HG02759 (cell line): ENCODE measurements at regions not wholly inside any gene's neighbourhood (a gene's known extent, or its start where the extent isn't known, plus 50 kb on each side); places are given as distances from the start of the nearest gene placed in this dataset.

Experiments
- ATAC-seq: cut with Tn5 transposase; IDR thresholded peaks from one replicate; pipeline ENCODE4 v1.9.1; 2021; ENCODE audit warnings: mild to moderate bottlenecking, moderate library complexity; ENCODE audit not compliant: unreplicated experiment

DNA sequence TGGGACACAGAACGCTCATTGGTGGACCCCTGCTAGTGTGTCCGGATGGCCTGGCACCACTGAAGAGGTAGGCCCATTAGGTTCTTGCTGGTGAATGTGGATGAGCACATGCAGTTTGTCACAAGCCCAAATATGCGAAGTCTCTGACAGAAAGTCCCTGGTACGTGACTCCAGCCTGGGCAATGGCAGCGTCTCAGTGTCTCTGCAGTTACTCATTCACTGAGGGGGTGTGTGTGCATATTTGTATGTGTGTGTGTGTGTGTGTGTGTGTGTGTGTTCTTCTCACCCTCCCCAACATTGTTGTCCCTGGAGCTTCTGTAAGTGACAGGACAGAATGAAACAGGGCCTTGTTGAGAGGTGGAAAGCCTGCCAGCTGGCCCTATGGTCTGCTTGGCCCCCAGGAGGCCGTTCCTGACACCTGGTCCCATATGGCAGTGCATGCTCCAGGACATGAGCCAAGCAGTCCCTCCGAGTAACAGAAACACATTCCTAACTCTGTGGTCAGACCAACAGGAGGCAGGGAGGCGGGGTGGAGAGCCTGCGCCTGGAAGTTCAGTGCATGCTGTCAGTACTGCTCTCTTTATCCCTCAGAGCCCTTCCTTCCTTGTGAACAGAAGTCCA lies 169.9 kb downstream of the SLC28A3 start:
- ATAC-seq = no peak

DNA sequence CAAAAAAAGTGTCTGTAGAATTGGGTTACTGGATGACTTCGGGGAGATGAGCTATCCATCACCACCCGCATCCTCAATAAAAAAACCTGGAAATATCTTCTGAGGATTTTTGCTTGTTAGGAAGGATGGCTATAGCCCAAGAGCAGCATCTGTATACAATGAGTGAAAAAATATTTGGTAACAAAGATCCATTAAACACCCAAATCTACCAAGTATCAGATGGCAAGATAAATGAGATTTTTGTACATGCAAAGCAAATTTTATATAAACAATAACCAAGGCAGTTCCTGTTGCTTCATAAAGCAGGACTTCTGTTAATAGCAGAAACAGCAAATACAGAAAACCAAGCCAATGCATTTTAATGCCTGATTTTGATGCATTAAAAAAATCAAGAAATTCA lies 166.6 kb downstream of the SLC28A3 start:
- no peak for ATAC-seq

DNA sequence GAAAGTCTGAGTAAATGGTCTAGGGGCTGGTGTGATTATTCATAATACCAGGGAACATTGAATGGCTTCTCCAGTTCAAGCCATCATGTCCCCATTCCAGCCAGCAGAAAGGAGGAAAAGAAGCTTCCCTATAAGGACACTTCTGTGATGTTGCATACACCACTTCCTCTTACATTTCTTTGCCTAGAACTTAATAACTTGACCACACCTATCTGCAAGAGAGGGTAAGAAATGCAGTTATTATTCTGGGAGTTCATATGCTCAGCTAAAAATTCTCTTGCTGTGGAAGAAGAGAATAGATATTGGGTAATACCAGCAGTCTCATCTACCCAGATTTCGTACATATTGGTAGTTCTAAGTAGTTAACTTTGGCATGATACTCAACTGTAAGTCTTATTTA lies 166.1 kb downstream of the SLC28A3 start:
- ATAC-seq = no peak

DNA sequence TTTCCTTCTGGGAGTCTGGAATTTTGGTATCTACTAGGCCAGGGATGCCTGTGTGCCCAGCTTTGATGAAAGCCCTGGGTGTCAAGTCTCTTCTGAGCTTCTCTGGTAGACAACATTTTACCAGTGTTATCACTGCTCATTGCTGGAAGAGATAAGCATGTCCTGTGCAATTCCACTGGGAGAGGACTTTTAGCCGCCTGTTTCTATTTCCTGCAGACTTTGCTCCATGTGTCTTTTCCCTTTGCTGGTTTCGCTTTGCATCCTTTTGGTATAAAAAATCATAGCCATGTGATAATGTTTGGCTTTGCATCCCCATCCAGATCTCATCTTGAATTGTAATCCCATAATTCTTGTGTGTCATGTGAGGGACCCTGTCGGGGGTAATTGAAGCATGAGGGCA lies 163.2 kb downstream of the SLC28A3 start:
- no peak for ATAC-seq

DNA sequence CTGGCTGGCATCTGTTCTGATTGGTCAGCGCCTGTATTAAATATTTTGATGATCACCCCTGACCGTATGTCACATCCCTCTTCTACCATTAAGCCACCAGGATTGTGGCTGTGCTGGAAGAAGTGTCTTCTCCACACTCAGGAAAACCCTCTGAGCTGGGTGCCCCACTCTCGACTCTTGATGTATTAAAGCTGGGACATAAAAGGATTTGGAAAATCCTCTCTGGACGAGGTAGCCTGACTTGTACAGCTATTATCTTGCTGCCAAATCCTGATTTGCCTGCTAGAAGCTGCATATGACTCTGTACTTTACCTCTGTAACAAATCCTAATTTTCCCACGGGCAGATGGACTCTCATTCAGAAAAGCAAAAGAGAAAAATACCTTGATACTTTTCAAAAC lies 161.0 kb downstream of the SLC28A3 start:
- no peak for ATAC-seq

GRCh38 chr9:84187090-84187489 lies 153.5 kb downstream of the SLC28A3 start:
- no peak for ATAC-seq

- ATAC-seq = no peak
These were observed 150.7 kb downstream of the SLC28A3 start for GRCh38 chr9:84189904-84190303.

DNA sequence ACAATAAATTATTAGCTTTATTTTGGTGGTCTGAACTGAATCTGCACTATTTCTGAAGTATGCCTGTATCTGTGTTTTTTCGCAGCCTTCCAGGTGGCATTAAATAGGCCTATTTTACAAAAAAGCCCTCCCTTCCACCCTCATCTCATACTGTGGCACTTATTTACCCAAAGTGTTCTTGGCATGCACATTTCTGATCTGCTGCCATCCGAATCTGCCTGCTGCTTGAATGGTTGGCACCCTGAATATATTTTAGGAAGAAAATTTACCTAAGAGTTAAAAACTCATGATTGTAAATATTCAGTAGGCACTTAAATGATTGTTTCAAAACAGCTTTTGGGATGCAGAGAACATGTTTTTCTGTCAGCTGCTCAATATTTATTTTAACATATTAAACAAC lies 150.1 kb downstream of the SLC28A3 start:
- no peak for ATAC-seq

GRCh38 chr9:84206801-84207370 lies 133.7 kb downstream of the SLC28A3 start:
- ATAC-seq = no peak

DNA sequence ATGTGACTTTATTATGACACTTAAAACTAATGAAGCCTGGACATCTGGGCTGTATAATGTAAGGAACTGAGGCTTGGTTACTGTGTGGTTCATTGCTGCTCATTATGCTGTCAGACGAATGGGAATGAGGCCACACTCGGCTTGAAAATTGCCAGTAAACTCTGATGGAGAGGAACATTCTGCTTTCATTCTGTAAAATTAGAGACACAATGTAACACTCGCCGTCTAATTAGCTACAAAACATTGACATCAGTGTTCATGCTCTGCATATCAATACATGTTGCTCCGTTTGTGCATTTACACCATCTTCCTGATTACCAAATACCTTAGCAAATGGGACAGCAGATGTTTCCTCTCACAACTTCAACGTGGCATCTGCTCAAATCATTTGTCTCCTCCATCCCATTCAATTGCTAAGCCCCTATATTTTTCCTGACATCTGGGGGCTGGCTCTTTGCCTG lies 133.0 kb downstream of the SLC28A3 start:
- ATAC-seq = no peak

- ATAC-seq = no peak
These were observed 128.3 kb downstream of the SLC28A3 start for GRCh38 chr9:84212246-84212645.

- ATAC-seq = no peak
These were observed 127.6 kb downstream of the SLC28A3 start for GRCh38 chr9:84212982-84213381.

GRCh38 chr9:84216151-84216550 lies 124.4 kb downstream of the SLC28A3 start:
- no peak for ATAC-seq

- no peak for ATAC-seq
These were observed 122.2 kb downstream of the SLC28A3 start for GRCh38 chr9:84218322-84218721.

- ATAC-seq = no peak
These were observed 116.3 kb downstream of the SLC28A3 start for GRCh38 chr9:84224246-84224645.
